Esophagus squamous epithelium (tissue), 5 donors: ENCODE measurements at regions not wholly inside any gene's neighbourhood (a gene's known extent, or its start where the extent isn't known, plus 50 kb on each side); places are given as distances from the start of the nearest gene placed in this dataset.

Source experiments
- DNase-seq: peaks from one replicate; lab custom pipeline; 2025; lab: John Stamatoyannopoulos, UW
- H3K27ac ChIP-seq, 4 donors: fragments of 200-600 bp; sonication (generic); one replicate each; pipeline ENCODE4 v1.5.1; 2016 to 2019; ENCODE audit warnings: mild to moderate bottlenecking in 1 of 4
- H3K27me3 ChIP-seq, 4 donors: fragments of 200-600 bp; sonication (generic); 1 replicate in 3 of 4; 2 replicates in 1 of 4; pipeline versions ENCODE4 v1.5.1 to v1.6.0; 2017 to 2021; ENCODE audit warnings: antibody characterized with exemption in 1 of 4
- H3K36me3 ChIP-seq, 3 donors: fragments of 200-600 bp; sonication (generic); one replicate each; pipeline ENCODE4 v1.5.1; 2016 to 2019
- H3K4me1 ChIP-seq, 3 donors: fragments of 200-600 bp; sonication (generic); one replicate each; pipeline ENCODE4 v1.5.1; 2017 to 2019
- H3K4me3 ChIP-seq, 4 donors: fragments of 200-600 bp; sonication (generic); 1 replicate in 3 of 4; 2 replicates in 1 of 4; pipeline ENCODE4 v1.5.1; 2016 to 2019; ENCODE audit warnings: mild to moderate bottlenecking in 2 of 4, moderate library complexity in 1 of 4
- H3K9me3 ChIP-seq, 3 donors: fragments of 200-600 bp; sonication (generic); one replicate each; pipeline ENCODE4 v1.5.1; 2016 to 2019
- POLR2A ChIP-seq, 4 donors: fragments of 450-650 bp; IDR thresholded peaks; one replicate each; pipeline ENCODE4 v1.6.1; 2017; ENCODE audit warnings: antibody characterized with exemption in 4 of 4, mild to moderate bottlenecking in 4 of 4, moderate library complexity in 3 of 4
- WGBS, 2 donors: methylation state at CpG; one replicate each; pipeline ENCODE4 v1.1.5; 2018; 5-methylcytosine and 5-hydroxymethylcytosine counted together
- intact Hi-C: fragments of 100-400 bp; cut with DNase I; formaldehyde crosslinking; loops from one replicate; pipeline ENCODE4 v1.15.0; 2022
- TF ChIP-seq, protein P1 (sequence below), 6 experiments: fragments of 450-650 bp in 4 of 6; fragments of 200-600 bp in 2 of 6; sonication (generic) in 2 of 6; IDR thresholded peaks; one replicate each; pipeline ENCODE4 v1.5.1; 2016 to 2019; ENCODE audit warnings: antibody characterized with exemption in 6 of 6, mild to moderate bottlenecking in 4 of 6, moderate library complexity in 4 of 6
- donor health status: DM: yes; HTN: yes; CAD: no.

DNA sequence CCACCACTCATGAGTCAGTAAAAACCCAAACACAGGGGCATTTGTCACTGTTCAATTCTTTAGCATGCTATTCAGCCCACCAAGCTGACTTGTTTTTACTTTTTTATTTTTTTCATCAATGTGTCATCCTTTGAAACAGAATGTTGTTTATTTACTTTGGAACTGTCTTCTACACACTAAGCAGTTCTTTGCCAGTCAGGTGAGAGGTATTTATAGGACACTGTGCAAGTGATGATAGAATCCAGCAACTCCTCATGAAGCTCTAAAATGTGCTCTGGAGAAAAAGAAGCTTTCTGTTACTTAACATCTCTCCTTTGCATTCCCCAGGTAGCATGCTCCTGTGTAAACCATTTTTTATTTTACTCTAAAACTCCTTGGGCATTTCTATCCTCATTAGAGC is 582.0 kb upstream of the TMPRSS15 start:
- intact Hi-C loops = no loop called here
- H3K36me3 ChIP-seq = no peaks in the 10 kb centered on the region
- no peak overlapping the region for H3K27ac ChIP-seq
- no peaks in the 10 kb centered on the region for H3K4me1 ChIP-seq
- TF ChIP-seq POLR2A (IDR thresholded peaks at IDR 0.05) = no peak
- no peak overlapping the region for H3K4me3 ChIP-seq
- peaks cover 0 to 16% (median 0%) of the 10 kb centered on the region in 3 donors for H3K9me3 ChIP-seq
- DNase-seq = no peak
- H3K27me3 ChIP-seq = no peaks in the 10 kb centered on the region

DNA sequence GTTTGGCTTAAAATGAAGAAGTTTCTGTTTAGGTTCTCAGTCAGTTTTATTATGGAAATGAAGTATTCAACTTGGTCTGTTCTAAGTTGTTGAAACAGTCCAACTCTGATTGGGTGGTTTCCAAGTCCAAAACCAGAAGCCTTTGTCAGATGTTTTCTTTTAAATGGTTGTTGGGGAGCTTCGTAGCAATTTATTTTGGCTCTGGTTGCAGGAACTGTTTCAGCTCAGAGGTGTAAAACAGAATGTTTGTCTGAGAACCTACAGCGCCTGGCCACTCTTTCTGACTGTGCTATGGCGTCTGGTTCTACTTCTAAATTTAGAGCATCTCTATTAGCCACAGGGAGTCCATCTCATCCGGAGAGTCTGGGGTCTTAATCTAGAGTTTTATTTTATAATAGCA is 582.6 kb upstream of the TMPRSS15 start:
- Histone ChIP-seq H3K36me3 (no peaks in the 10 kb centered on the region), H3K4me1 (no peaks in the 10 kb centered on the region), H3K27ac (no peak overlapping the region), H3K9me3 (peaks cover 0 to 16% (median 0%) of the 10 kb centered on the region in 3 donors), H3K4me3 (no peak overlapping the region), H3K27me3 (no peaks in the 10 kb centered on the region)
- 62 to 67% methylated on average over 4 of the region's 4 CpGs for WGBS, 2 donors
- no peak for TF ChIP-seq POLR2A (IDR thresholded peaks at IDR 0.05)
- TF ChIP-seq, protein P1, sequence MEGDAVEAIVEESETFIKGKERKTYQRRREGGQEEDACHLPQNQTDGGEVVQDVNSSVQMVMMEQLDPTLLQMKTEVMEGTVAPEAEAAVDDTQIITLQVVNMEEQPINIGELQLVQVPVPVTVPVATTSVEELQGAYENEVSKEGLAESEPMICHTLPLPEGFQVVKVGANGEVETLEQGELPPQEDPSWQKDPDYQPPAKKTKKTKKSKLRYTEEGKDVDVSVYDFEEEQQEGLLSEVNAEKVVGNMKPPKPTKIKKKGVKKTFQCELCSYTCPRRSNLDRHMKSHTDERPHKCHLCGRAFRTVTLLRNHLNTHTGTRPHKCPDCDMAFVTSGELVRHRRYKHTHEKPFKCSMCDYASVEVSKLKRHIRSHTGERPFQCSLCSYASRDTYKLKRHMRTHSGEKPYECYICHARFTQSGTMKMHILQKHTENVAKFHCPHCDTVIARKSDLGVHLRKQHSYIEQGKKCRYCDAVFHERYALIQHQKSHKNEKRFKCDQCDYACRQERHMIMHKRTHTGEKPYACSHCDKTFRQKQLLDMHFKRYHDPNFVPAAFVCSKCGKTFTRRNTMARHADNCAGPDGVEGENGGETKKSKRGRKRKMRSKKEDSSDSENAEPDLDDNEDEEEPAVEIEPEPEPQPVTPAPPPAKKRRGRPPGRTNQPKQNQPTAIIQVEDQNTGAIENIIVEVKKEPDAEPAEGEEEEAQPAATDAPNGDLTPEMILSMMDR (IDR thresholded peaks at IDR 0.05) = no peak
- intact Hi-C loops = no loop called here
- DNase-seq = no peak

DNA sequence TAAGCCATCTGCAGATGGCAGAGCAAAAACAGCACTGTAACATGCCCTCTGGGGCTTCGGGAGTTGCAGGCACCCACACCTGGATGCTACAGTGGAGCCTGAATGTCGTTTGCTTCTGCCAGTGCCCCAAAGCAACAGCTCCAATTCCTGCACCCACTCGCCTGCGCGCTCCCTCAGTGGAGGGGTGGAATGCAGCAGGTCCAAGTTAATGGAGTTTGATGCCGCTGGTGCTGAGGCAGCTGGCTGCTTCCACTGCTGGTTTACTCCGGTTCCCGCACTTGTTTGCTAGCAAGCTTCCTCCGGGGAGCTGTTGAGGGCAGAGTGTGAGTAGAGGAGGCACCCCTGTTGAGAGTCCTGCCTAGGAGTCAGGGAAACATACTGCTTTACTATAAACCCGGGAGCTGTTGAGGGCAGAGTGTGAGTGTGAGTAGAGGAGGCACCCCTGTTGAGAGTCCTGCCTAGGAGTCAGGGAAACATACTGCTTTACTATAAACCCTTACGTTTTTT is 584.0 kb upstream of the TMPRSS15 start:
- no peaks in the 10 kb centered on the region for H3K27me3 ChIP-seq
- intact Hi-C loops = no loop called here
- no peaks in the 10 kb centered on the region for H3K4me1 ChIP-seq
- no peaks in the 10 kb centered on the region for H3K36me3 ChIP-seq
- TF ChIP-seq, protein P1 (IDR thresholded peaks at IDR 0.05) = no peak
- no peak for TF ChIP-seq POLR2A (IDR thresholded peaks at IDR 0.05)
- 77 to 80% methylated on average over 5 to 11 of the region's 11 CpGs for WGBS, 2 donors
- DNase-seq = no peak
- H3K9me3 ChIP-seq = peaks cover 0 to 16% (median 0%) of the 10 kb centered on the region in 3 donors
- H3K4me3 ChIP-seq = no peak overlapping the region
- no peak overlapping the region for H3K27ac ChIP-seq

DNA sequence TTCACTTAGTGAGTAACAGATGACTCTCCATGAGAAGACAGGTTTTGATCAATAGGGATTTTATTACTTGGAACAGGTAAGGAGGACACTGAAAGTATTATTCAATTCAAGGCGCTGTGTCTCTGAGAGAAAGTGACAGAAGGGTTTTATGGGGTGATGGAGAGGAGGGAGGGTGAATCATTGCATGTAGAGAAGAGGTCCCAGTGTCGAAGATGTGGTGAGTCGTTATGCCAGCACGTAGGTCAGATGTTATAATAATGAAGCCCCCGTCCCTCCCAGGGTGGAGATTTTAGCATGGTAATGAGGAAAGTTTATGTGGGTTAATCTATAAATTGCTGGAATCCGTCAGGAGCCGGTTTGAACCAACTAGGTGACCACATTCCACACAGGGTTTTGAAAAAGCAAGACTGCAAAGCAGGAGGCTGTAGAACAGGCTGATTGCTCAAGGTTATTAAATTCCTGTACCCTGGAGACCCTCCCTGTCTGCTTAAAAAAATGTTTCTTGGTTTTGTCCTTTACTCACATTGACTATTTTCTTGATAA is 586.4 kb upstream of the TMPRSS15 start:
- no peak overlapping the region for H3K27ac ChIP-seq
- intact Hi-C loops = no loop called here
- no peaks in the 10 kb centered on the region for H3K36me3 ChIP-seq
- no peak for TF ChIP-seq POLR2A (IDR thresholded peaks at IDR 0.05)
- TF ChIP-seq, protein P1 (IDR thresholded peaks at IDR 0.05) = no peak
- H3K4me1 ChIP-seq = no peaks in the 10 kb centered on the region
- no peak overlapping the region for H3K4me3 ChIP-seq
- no peak for DNase-seq
- peaks cover 0 to 16% (median 0%) of the 10 kb centered on the region in 3 donors for H3K9me3 ChIP-seq
- H3K27me3 ChIP-seq = no peaks in the 10 kb centered on the region
- 59 to 61% methylated on average over 7 of the region's 7 CpGs for WGBS, 2 donors

DNA sequence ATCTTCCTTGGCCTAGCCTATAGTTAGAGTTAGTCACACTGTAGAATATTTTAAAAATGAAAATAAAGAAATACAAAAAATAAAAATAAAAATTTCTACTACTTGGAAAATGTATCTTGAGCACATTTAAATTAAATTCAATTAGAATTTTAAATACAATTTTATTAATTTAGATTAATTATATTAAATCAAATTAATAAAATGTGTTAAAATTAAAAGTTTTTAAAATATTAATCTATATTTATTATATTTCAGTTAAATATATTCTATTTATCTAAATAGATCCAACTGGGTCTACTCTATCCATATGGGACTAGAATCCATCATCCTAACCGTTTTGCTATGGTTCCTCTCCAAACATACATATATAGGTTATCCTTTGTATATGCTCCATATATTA is 588.3 kb upstream of the TMPRSS15 start:
- H3K4me1 ChIP-seq = no peaks in the 10 kb centered on the region
- no peaks in the 10 kb centered on the region for H3K36me3 ChIP-seq
- intact Hi-C loops = no loop called here
- no peaks in the 10 kb centered on the region for H3K27me3 ChIP-seq
- no peak for DNase-seq
- WGBS, 2 donors = 26 to 39% methylated on average over 1 of the region's 1 CpG
- peaks cover 0 to 15% (median 0%) of the 10 kb centered on the region in 3 donors for H3K9me3 ChIP-seq
- H3K27ac ChIP-seq = no peak overlapping the region
- no peak overlapping the region for H3K4me3 ChIP-seq
- TF ChIP-seq, protein P1 (IDR thresholded peaks at IDR 0.05) = no peak
- no peak for TF ChIP-seq POLR2A (IDR thresholded peaks at IDR 0.05)
